ENCODE measurements at regions not wholly inside any gene's neighbourhood (a gene's known extent, or its start where the extent isn't known, plus 50 kb on each side); places are given as distances from the start of the nearest gene placed in this dataset.
"Not testable (repeated sequence)": the region's sequence is repeated elsewhere in the genome, so short reads cannot be mapped to it uniquely, and the experiment has no call there.

- DNase-seq = no peak
Measured at GRCh38 chr7:155377838-155378579, 79.9 kb upstream of the EN2 start.

- DNase-seq = no peak
Measured at GRCh38 chr7:155378580-155378934, 79.4 kb upstream of the EN2 start.

GRCh38 chr7:155378959-155379871, 78.7 kb upstream of the EN2 start:
- DNase-seq = no peak

GRCh38 chr7:155380221-155380861, 77.6 kb upstream of the EN2 start:
- peak; percentile 44 for DNase-seq

GRCh38 chr7:155380976-155381851, 76.7 kb upstream of the EN2 start:
- DNase-seq = no peak

GRCh38 chr7:155381852-155382801, 75.8 kb upstream of the EN2 start:
- DNase-seq = no peak

GRCh38 chr7:155382802-155383171, 75.1 kb upstream of the EN2 start:
- DNase-seq = no peak

- DNase-seq = no peak
Measured at GRCh38 chr7:155383756-155384491, 74.0 kb upstream of the EN2 start.

- DNase-seq = no peak
Measured at GRCh38 chr7:155384751-155385150, 73.2 kb upstream of the EN2 start.

GRCh38 chr7:155385182-155385581, 72.7 kb upstream of the EN2 start:
- DNase-seq = not testable (repeated sequence)

- no peak for DNase-seq
Measured at GRCh38 chr7:155386608-155387007, 71.3 kb upstream of the EN2 start.

- DNase-seq = no peak
Measured at GRCh38 chr7:155387066-155387620, 70.8 kb upstream of the EN2 start.

GRCh38 chr7:155388561-155388960, 69.4 kb upstream of the EN2 start:
- no peak for DNase-seq

GRCh38 chr7:155391414-155391813, 66.5 kb upstream of the EN2 start:
- DNase-seq = no peak

- DNase-seq = no peak
Measured at GRCh38 chr7:155392726-155393570, 65.0 kb upstream of the EN2 start.

GRCh38 chr7:155394413-155394812, 63.5 kb upstream of the EN2 start:
- DNase-seq = no peak

GRCh38 chr7:155395176-155395797, 62.6 kb upstream of the EN2 start:
- no peak for DNase-seq

- no peak for DNase-seq
Measured at GRCh38 chr7:155396661-155397060, 61.3 kb upstream of the EN2 start.

Data from DMS153 (cell line).